K562 (cell line): ENCODE measurements at regions not wholly inside any gene's neighbourhood (a gene's known extent, or its start where the extent isn't known, plus 50 kb on each side); places are given as distances from the start of the nearest gene placed in this dataset.

Experiments
- ATAC-seq: fragments of 200-7000 bp; cut with Tn5 transposase; 3 replicates; pipeline ENCODE4 v1.9.1; 2020; ENCODE audit warnings: moderate library complexity
- BruUV-seq: library from RNA; stranded (reverse); fragments of 400-500 nt; replicated peaks from 2 replicates; lab custom pipeline; 2021; lab: Mats Ljungman, UMichigan
- CTCF ChIA-PET: fragments of 300-600 bp; formaldehyde crosslinking; extraction: SDS; loops from one replicate; lab custom pipeline; 2021; ENCODE audit warnings: low intra/inter-chr PET ratio; lab: Yijun Ruan, JAX
- POLR2A ChIA-PET: fragments of 300-600, 350-650 bp; sonication (Branson Sonifier 250); formaldehyde crosslinking; extraction: SDS; loops from one replicate; lab custom pipeline; 2021; ENCODE audit warnings: antibody characterized with exemption, inconsistent platforms; lab: Yijun Ruan, JAX
- DNase-seq, 4 experiments: peaks; one replicate each; pipeline versions ENCODE4 v3.0.0 to v3.0.0-alpha.2; 2011 to 2018; ENCODE audit warnings: low spot score in 3 of 4, mixed read lengths in 3 of 4; ENCODE audit errors: extremely low read depth in 1 of 4
- FAIRE-seq: peaks from 2 replicates; lab custom pipeline; 2011; peaks lifted over from hg19 to GRCh38; lab: Jason Lieb, UNC
- H2AFZ ChIP-seq: 2 replicates; pipeline ENCODE4 v1.6.0; 2011; ENCODE audit warnings: low read depth, low read length, control low read depth, inconsistent platforms
- H3K27ac ChIP-seq: fragments of 200-600 bp; 3 replicates; pipeline ENCODE4 v1.8.0; 2011; ENCODE audit warnings: low read depth, mild to moderate bottlenecking, control low read depth, inconsistent platforms, low read length, moderate library complexity, mixed read lengths; ENCODE audit errors: extremely low read depth
- H3K27me3 ChIP-seq, 2 experiments: fragments of 300-600 bp in 1 of 2; 2 replicates in 1 of 2; 3 replicates in 1 of 2; pipeline versions ENCODE4 v1.6.0 to v1.8.0; 2011; ENCODE audit warnings: inconsistent platforms in 2 of 2, low read length in 2 of 2, mild to moderate bottlenecking in 1 of 2, mixed read lengths in 1 of 2, moderate library complexity in 1 of 2; ENCODE audit not compliant: control insufficient read depth in 2 of 2, insufficient read depth in 2 of 2
- H3K36me3 ChIP-seq: fragments of 300-600 bp; 3 replicates; pipeline ENCODE4 v1.8.0; 2011; ENCODE audit warnings: mild to moderate bottlenecking, low read length, inconsistent platforms; ENCODE audit not compliant: control insufficient read depth, insufficient read depth
- H3K4me1 ChIP-seq, 2 experiments: fragments of 200-600 bp in 1 of 2; replicated peaks in 1 of 2; 2 replicates in 1 of 2; 3 replicates in 1 of 2; pipeline versions ENCODE4 v1.5.1 to v1.8.0; 2011; ENCODE audit warnings: inconsistent platforms in 2 of 2, low read length in 2 of 2, mild to moderate bottlenecking in 1 of 2, mixed read lengths in 1 of 2, moderate library complexity in 1 of 2; ENCODE audit not compliant: control insufficient read depth in 2 of 2, insufficient read depth in 2 of 2
- H3K4me2 ChIP-seq: 2 replicates; pipeline ENCODE4 v1.6.1; 2011; ENCODE audit warnings: low read length, control low read depth, inconsistent platforms, mixed read lengths; ENCODE audit not compliant: insufficient read depth
- H3K4me3 ChIP-seq: fragments of 200-600 bp; sonication (generic), shearing (Covaris generic); 2 replicates; pipeline ENCODE4 v1.5.1; 2016; ENCODE audit warnings: control low read depth, inconsistent platforms
- H3K79me2 ChIP-seq: fragments of 200-600 bp; 3 replicates; pipeline ENCODE4 v1.8.0; 2011; ENCODE audit warnings: low read length, inconsistent platforms; ENCODE audit not compliant: control insufficient read depth, insufficient read depth
- H3K9ac ChIP-seq, 2 experiments: 2 replicates each; pipeline versions ENCODE4 v1.6.0 to v1.6.1; 2011; ENCODE audit warnings: low read depth in 2 of 2, low read length in 2 of 2, control low read depth in 1 of 2, inconsistent platforms in 1 of 2, mild to moderate bottlenecking in 1 of 2, mixed read lengths in 1 of 2; ENCODE audit not compliant: insufficient read depth in 1 of 2
- H3K9me1 ChIP-seq: one replicate; pipeline ENCODE4 v1.6.0; 2011; ENCODE audit warnings: inconsistent platforms, mild to moderate bottlenecking, low read length, moderate library complexity; ENCODE audit not compliant: control insufficient read depth, insufficient read depth
- H3K9me3 ChIP-seq: replicated peaks from 2 replicates; pipeline ENCODE4 v1.5.1; 2011; ENCODE audit warnings: low read depth, low read length, inconsistent platforms; ENCODE audit not compliant: control insufficient read depth, insufficient read depth
- H4K20me1 ChIP-seq: replicated peaks from 2 replicates; pipeline ENCODE4 v1.6.1; 2011; ENCODE audit warnings: low read length, inconsistent platforms, mixed read lengths; ENCODE audit not compliant: control insufficient read depth, insufficient read depth
- BDP1 ChIP-seq: IDR thresholded peaks from 3 replicates; pipeline ENCODE4 v1.6.1; 2011; ENCODE audit not compliant: insufficient read length, insufficient read depth
- CAMTA2 ChIP-seq: fragments of 250-450 bp; sonication (Bioruptor Pico); conservative IDR thresholded peaks from 2 replicates; pipeline ENCODE4 v1.5.1; 2022
- CUX1 ChIP-seq: fragments of 200-800 bp; sonication (Bioruptor generic); IDR thresholded peaks from 2 replicates; pipeline ENCODE4 v1.6.1; 2016; ENCODE audit warnings: missing genetic modification characterization, missing compliant biosample characterization
- ERF ChIP-seq: fragments of 450-650 bp; formaldehyde crosslinking; IDR thresholded peaks from 2 replicates; pipeline ENCODE4 v1.4.0; 2020; ENCODE audit warnings: mild to moderate bottlenecking, mixed read lengths
- GTF2B ChIP-seq: IDR thresholded peaks from 2 replicates; pipeline ENCODE4 v1.6.1; 2011; ENCODE audit not compliant: insufficient read length; ENCODE audit errors: extremely low read depth
- NFIC ChIP-seq: fragments of 450-650 bp; IDR thresholded peaks from 2 replicates; pipeline ENCODE4 v1.6.1; 2017; ENCODE audit warnings: mild to moderate bottlenecking, inconsistent platforms
- NFIX ChIP-seq: fragments of 250-450 bp; sonication (Bioruptor Pico); IDR thresholded peaks from 2 replicates; pipeline ENCODE4 v1.4.0; 2020; ENCODE audit warnings: low read depth, mild to moderate bottlenecking, moderate library complexity
- SAFB2 ChIP-seq: fragments of 200-400 bp; formaldehyde crosslinking; IDR thresholded peaks from 2 replicates; pipeline ENCODE4 v1.6.1; 2018; ENCODE audit warnings: borderline replicate concordance, low read length, low read depth, moderate library complexity; ENCODE audit not compliant: severe bottlenecking
- ZNF311 ChIP-seq: fragments of 250-450 bp; sonication (Bioruptor Pico); IDR thresholded peaks from 2 replicates; pipeline ENCODE4 v1.4.0; 2020; ENCODE audit warnings: mild to moderate bottlenecking, moderate library complexity
- WGBS: fragments of 100-300 bp; shearing (Covaris generic); methylation state at CpG from one replicate; pipeline ENCODE4 v1.1.6; 2016; ENCODE audit warnings: low coverage, mixed read lengths; ENCODE audit not compliant: insufficient coverage; ENCODE audit errors: missing lambda C conversion rate; 5-methylcytosine and 5-hydroxymethylcytosine counted together
- in situ Hi-C: fragments of 300-500 bp; cut with MboI; formaldehyde crosslinking; loops from 4 replicates; pipeline ENCODE4 v1.15.0; 2018; ENCODE audit warnings: inconsistent platforms, mixed read lengths
- intact Hi-C: fragments of 100-400 bp; cut with micrococcal nuclease; formaldehyde crosslinking; loops from 2 replicates; pipeline ENCODE4 v1.14.2; 2022

GRCh38 chr2:9740382-9741073 lies 102.7 kb upstream of the TAF1B start:
- H3K9ac ChIP-seq, result no peak overlapping the region
- no peak overlapping the region for H2AFZ ChIP-seq
- intact Hi-C loops (no loop called here), in situ Hi-C loops (no loop called here)
- no peak for DNase-seq
- H3K4me2 ChIP-seq, result no peak overlapping the region
- H3K4me3 ChIP-seq, result no peak overlapping the region
- POLR2A ChIA-PET, result no interaction called here
- H3K4me1 ChIP-seq, result peaks cover 10 to 11% of the 10 kb centered on the region in 2 experiments; a peak in 4 of 5 replicates
- no peak for ATAC-seq
- H3K79me2 ChIP-seq, result no peaks in the 10 kb centered on the region
- no peaks in the 10 kb centered on the region for H3K9me1 ChIP-seq
- H3K27me3 ChIP-seq, result peaks cover 10 to 33% of the 10 kb centered on the region in 2 experiments; a peak in 4 of 5 replicates
- CTCF ChIA-PET, result no interaction called here
- no peaks in the 10 kb centered on the region for H3K36me3 ChIP-seq
- TF ChIP-seq CUX1 (CRISPR knock-in tag) (no peak), ERF (no peak), CAMTA2 (CRISPR knock-in tag) (no peak), BDP1 (no peak), NFIX (peak; percentile 76), NFIC (peak; percentile 93), GTF2B (no peak), ZNF311 (CRISPR knock-in tag) (no peak), SAFB2 (no peak)
- H4K20me1 ChIP-seq, result no peaks in the 10 kb centered on the region
- H3K27ac ChIP-seq, result no peak overlapping the region
- 13% methylated on average over 6 of the region's 6 CpGs for WGBS
- no peaks in the 10 kb centered on the region for H3K9me3 ChIP-seq
- BruUV-seq, result no TSS peak
- FAIRE-seq, result no peak
